Osteoblast (primary cell): ENCODE measurements at regions not wholly inside any gene's neighbourhood (a gene's known extent, or its start where the extent isn't known, plus 50 kb on each side); places are given as distances from the start of the nearest gene placed in this dataset.

Experiments
- DNase-seq: peaks from one replicate; pipeline ENCODE4 v3.0.0; 2011; ENCODE audit warnings: low spot score, mixed read lengths; ENCODE audit not compliant: insufficient read length; ENCODE audit errors: missing footprints
- H2AFZ ChIP-seq: 2 replicates; pipeline ENCODE4 v1.6.0; 2011; ENCODE audit warnings: mild to moderate bottlenecking, low read length
- H3K27ac ChIP-seq: 2 replicates; pipeline ENCODE4 v1.5.1; 2011; ENCODE audit warnings: mild to moderate bottlenecking, low read depth, low read length, moderate library complexity
- H3K27me3 ChIP-seq: 2 replicates; pipeline ENCODE4 v1.6.0; 2012; ENCODE audit warnings: mild to moderate bottlenecking, control low read depth, inconsistent platforms, low read length, moderate library complexity; ENCODE audit not compliant: insufficient read depth
- H3K36me3 ChIP-seq: 2 replicates; pipeline ENCODE4 v1.5.1; 2011; ENCODE audit warnings: mild to moderate bottlenecking, low read length, control low read depth, moderate library complexity; ENCODE audit not compliant: insufficient read depth
- H3K4me1 ChIP-seq: 2 replicates; pipeline ENCODE4 v1.5.1; 2011; ENCODE audit warnings: mild to moderate bottlenecking, low read length, control low read depth, moderate library complexity; ENCODE audit not compliant: insufficient read depth
- H3K4me2 ChIP-seq: 2 replicates; pipeline ENCODE4 v1.6.0; 2011; ENCODE audit warnings: mild to moderate bottlenecking, low read length; ENCODE audit not compliant: insufficient read depth
- H3K4me3 ChIP-seq: fragments of 200-600 bp; sonication (generic); 3 replicates; pipeline ENCODE4 v1.5.1; 2012; ENCODE audit warnings: mild to moderate bottlenecking, low read length, inconsistent platforms; ENCODE audit not compliant: insufficient read depth
- H3K79me2 ChIP-seq: 2 replicates; pipeline ENCODE4 v1.6.0; 2012; ENCODE audit warnings: mild to moderate bottlenecking, low read length, control low read depth, inconsistent platforms; ENCODE audit not compliant: insufficient read depth
- H3K9me3 ChIP-seq: 2 replicates; pipeline ENCODE4 v1.5.1; 2011; ENCODE audit warnings: low read depth, low read length, control low read depth
- H4K20me1 ChIP-seq: 2 replicates; pipeline ENCODE4 v1.6.0; 2012; ENCODE audit warnings: mild to moderate bottlenecking, low read length, control low read depth; ENCODE audit not compliant: insufficient read depth
- CTCF ChIP-seq: IDR thresholded peaks from 2 replicates; pipeline ENCODE4 v1.5.1; 2011; ENCODE audit warnings: mild to moderate bottlenecking, low read depth, low read length, moderate library complexity; ENCODE audit errors: extremely low read depth

GRCh38 chr13:40477623-40478608 lies 188.5 kb downstream of the FOXO1 start:
- no peaks in the 10 kb centered on the region for H3K9me3 ChIP-seq
- no peak for DNase-seq
- no peaks in the 10 kb centered on the region for H3K36me3 ChIP-seq
- no peaks in the 10 kb centered on the region for H4K20me1 ChIP-seq
- H3K4me1 ChIP-seq: peaks cover 7% of the 10 kb centered on the region
- TF ChIP-seq CTCF: no peak
- H3K4me3 ChIP-seq: no peak overlapping the region
- peak overlapping the region; percentile 45 for H2AFZ ChIP-seq
- H3K4me2 ChIP-seq: no peak overlapping the region
- no peak overlapping the region for H3K27ac ChIP-seq
- H3K79me2 ChIP-seq: no peaks in the 10 kb centered on the region
- H3K27me3 ChIP-seq: no peaks in the 10 kb centered on the region

GRCh38 chr13:40478775-40479174 lies 187.7 kb downstream of the FOXO1 start:
- Histone ChIP-seq H3K27me3 (no peaks in the 10 kb centered on the region), H4K20me1 (no peaks in the 10 kb centered on the region), H3K79me2 (no peaks in the 10 kb centered on the region), H2AFZ (peak overlapping the region; percentile 30), H3K4me1 (peaks cover 7% of the 10 kb centered on the region), H3K36me3 (no peaks in the 10 kb centered on the region), H3K27ac (no peak overlapping the region), H3K4me2 (no peak overlapping the region), H3K9me3 (no peaks in the 10 kb centered on the region), H3K4me3 (no peak overlapping the region)
- no peak for TF ChIP-seq CTCF
- DNase-seq: no peak

GRCh38 chr13:40479196-40479845 lies 187.1 kb downstream of the FOXO1 start:
- Histone ChIP-seq H4K20me1 (no peaks in the 10 kb centered on the region), H3K9me3 (no peaks in the 10 kb centered on the region), H3K4me2 (no peak overlapping the region), H3K4me3 (no peak overlapping the region), H2AFZ (no peak overlapping the region), H3K4me1 (peaks cover 7% of the 10 kb centered on the region), H3K79me2 (no peaks in the 10 kb centered on the region), H3K36me3 (no peaks in the 10 kb centered on the region), H3K27me3 (no peaks in the 10 kb centered on the region), H3K27ac (no peak overlapping the region)
- no peak for TF ChIP-seq CTCF
- DNase-seq: no peak
